Liver (tissue), 3 donors: ENCODE measurements at regions not wholly inside any gene's neighbourhood (a gene's known extent, or its start where the extent isn't known, plus 50 kb on each side); places are given as distances from the start of the nearest gene placed in this dataset.

Source experiments
- CTCF ChIP-seq: fragments of 150-350 bp; IDR thresholded peaks from 2 replicates; pipeline ENCODE4 v1.5.1; 2017; ENCODE audit warnings: improper control_type of control experiment, low read depth, low read length; ENCODE audit not compliant: missing input control
- JUND ChIP-seq, 2 donors: IDR thresholded peaks; 2 replicates each; pipeline ENCODE4 v1.6.1; 2016; ENCODE audit warnings: antibody characterized with exemption in 2 of 2
- donor health status: healthy.
- donor health status: healthy.

- no peak for TF ChIP-seq CTCF
- no peak for TF ChIP-seq JUND (IDR thresholded peaks at IDR 0.05)
These were observed 140.7 kb downstream of the BCHE start for GRCh38 chr3:165696496-165696895.
